ENCODE measurements at regions not wholly inside any gene's neighbourhood (a gene's known extent, or its start where the extent isn't known, plus 50 kb on each side); places are given as distances from the start of the nearest gene placed in this dataset.

DNA sequence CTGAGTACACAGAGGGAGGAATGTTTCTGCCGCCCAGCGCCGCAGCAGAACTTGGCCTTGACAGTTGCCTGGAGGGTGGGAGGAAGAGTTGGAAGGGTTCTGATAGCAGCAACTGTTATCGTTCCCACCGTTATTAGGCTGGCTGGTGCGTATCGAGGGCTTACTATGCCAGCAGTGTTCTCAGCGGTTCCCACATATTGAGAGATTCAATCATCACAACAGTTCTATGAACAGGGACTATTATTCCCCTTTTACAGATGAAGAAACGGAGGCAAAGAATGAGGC, 380.1 kb upstream of the SULF2 start:
- DNase-seq = no peak

- no peak for DNase-seq
Observed at GRCh38 chr20:48164566-48165400, 379.5 kb upstream of the SULF2 start.

GRCh38 chr20:48164034-48164433, 378.8 kb upstream of the SULF2 start:
- DNase-seq = no peak

GRCh38 chr20:48163505-48163904, 378.2 kb upstream of the SULF2 start:
- no peak for DNase-seq

GRCh38 chr20:48162621-48163020, 377.3 kb upstream of the SULF2 start:
- no peak for DNase-seq

GRCh38 chr20:48159145-48160008, 374.1 kb upstream of the SULF2 start:
- DNase-seq = no peak

GRCh38 chr20:48158014-48158413, 372.7 kb upstream of the SULF2 start:
- DNase-seq = no peak

DNA sequence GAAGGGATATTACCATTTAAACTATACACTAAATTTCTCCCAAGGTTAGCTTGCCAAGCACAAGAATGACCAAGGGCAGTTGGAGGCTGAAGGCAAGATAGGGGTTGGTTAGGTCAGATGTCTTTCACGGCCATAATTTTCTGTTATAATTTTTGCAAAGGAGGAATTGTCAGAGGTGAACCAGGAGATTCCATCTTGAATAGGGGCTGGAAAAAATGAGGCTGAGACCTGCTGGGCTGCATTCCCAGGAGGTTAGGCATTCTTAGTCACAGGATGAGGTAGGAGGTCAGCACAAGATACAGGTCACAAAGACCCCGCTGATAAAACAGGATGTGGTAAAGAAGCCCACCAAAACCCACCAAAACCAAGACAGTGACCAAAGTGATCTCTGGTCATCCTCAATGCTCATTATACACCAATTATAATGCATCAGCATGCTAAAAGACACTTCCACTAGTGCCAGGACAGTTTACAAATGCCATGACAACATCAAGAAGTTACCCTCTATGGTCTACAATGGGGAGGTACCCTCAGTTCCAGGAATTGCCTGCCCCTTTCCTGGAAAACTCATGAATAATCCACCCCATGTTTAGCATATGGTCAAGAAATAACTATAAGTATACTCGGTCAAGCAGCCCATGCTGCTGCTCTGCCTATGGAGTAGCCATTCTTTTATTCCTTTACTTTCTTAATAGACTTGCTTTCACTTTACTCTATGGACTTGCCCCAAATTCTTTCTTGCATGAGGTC, 371.8 kb upstream of the SULF2 start:
- no peak for DNase-seq

DNA sequence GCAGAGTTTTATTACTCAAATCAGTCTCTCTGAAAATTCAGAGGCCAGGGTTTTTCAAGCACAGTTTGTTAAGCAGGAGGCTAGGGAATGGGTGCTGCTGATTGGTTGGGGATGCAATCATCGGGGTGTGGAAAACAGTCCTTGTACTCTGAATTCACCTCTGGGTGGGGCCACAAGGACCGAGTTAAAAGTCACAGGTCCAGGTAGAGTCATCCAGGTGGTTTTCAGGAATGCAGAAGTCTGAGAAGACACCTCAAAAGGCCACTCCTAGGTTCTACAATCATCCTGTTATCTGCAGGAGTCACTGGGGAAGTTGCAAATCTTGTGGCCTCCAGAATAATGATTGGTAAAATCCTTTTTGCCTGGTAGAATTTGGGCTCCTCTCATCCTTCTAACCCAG, 371.2 kb upstream of the SULF2 start:
- no peak for DNase-seq

DNA sequence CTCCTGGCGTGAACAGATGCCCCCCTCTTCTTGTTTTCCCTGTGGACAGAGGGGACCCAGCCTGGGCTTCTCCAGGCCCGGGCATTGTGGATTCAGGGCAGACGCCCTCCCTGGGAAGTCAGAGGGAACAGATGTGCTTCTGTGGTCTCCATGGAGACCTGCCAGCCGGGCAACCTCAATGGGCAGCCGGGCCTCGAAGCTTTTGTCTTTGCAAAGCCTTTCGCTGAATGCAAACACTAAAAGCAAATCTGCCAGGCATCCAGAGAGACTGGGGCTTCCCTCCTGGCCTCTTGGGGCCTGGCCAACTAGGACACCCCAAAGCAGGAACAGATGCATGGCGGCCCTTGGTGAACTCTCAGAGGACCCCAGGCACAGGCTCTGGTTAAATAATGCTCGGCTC, 370.0 kb upstream of the SULF2 start:
- DNase-seq = no peak

- no peak for DNase-seq
Observed at GRCh38 chr20:48154040-48154765, 368.9 kb upstream of the SULF2 start.

DNA sequence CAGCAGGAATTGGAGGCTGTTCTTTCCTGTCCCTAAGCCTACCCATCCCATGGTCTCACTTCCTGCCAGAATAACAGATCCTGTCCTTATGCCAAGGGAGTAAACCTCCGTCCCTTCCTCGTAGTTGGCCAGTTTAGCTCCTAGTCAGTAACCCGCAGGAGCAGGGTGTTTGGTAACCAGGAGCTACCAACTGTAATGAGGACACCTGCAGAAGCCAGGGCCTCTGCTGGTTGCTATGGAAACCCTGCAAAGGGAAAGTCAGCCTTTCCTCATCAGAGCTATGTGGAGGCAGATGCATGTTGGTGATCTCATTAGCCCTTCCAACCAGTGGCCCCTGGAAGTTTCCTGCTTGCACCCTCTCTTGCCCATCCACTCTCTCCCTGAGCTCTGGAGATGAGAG, 368.2 kb upstream of the SULF2 start:
- no peak for DNase-seq

- no peak for DNase-seq
Observed at GRCh38 chr20:48153103-48153502, 367.8 kb upstream of the SULF2 start.

DNA sequence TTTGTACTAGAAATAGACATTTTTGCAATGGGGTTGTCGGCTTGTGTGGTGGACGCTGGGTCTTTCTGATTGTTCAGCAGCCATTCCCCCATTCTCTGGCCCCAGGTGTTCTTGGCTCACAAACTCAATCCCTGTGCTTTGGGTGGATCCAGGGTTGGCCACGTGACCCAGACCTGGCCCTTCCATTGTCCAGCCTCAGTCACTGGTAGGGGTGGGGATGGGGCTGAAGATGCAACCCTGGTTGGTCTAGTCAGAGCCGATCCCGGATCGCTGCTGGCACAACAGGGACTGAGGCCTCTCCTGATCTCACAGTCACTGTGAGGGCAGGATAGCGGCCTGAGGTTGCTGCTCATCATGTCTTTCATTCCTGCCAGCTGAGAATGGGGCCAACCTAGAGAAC, 365.3 kb upstream of the SULF2 start:
- DNase-seq = no peak

DNA sequence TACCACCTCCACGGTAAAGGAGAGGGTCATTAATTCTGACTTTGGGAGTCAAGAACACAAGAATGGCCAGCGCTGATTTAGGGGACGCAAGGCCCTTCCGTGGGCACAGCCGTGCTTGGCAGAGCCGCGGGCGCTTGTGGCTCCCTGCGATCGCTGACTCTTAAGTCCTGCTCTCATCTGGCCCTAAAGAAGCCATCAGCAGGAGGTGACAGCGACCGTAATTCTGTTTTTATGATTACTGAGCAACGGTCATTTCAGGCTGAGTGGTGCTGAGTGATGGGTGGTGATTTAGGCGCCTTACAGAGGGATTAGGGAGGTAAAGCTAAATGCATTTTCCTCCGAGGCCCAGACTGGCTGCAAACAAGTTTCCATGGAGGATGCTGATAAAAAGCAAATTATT, 364.6 kb upstream of the SULF2 start:
- DNase-seq = no peak

GRCh38 chr20:48148916-48149672, 363.8 kb upstream of the SULF2 start:
- no peak for DNase-seq

DNA sequence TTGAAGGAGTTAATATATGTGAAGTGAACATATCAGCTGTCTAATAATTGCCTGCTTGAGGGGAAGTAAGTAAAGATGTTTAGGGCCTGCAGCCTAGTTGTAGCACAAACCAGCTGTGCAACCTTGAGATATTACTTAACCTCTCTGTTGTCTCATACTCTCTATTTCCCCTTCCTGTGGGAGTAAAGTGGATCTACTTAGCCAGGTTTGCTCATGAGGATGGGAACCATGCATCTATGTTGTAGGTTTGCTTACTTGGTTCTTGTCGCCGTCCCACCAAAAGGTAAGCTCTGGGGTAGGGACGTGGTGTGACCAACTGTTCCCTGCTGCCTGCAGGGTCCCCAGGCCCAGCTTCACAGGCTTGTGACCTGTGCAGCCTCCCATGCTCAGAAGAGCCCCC, 362.7 kb upstream of the SULF2 start:
- DNase-seq = no peak

GRCh38 chr20:48147311-48147710, 362.0 kb upstream of the SULF2 start:
- no peak for DNase-seq

DNA sequence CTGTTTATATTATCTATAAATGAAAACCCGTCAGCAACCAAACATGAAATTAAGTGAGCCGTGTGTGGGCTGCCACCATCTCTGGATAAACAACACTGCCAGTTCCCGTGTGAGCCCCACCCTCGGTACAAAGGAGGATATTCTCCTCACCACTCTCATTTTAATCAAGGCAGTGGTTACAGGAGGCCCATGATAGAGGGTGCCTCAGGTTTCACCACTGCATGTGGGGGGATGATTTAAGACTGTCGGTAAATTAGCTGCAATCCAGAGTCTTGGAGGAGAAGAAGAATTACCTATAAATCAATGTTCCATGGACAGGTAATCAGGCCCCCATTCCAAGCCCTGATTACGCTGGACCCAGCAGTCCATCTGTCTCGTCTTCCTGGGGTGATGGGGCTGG, 361.6 kb upstream of the SULF2 start:
- no peak for DNase-seq

- DNase-seq = no peak
Observed at GRCh38 chr20:48146308-48146707, 361.0 kb upstream of the SULF2 start.

DNA sequence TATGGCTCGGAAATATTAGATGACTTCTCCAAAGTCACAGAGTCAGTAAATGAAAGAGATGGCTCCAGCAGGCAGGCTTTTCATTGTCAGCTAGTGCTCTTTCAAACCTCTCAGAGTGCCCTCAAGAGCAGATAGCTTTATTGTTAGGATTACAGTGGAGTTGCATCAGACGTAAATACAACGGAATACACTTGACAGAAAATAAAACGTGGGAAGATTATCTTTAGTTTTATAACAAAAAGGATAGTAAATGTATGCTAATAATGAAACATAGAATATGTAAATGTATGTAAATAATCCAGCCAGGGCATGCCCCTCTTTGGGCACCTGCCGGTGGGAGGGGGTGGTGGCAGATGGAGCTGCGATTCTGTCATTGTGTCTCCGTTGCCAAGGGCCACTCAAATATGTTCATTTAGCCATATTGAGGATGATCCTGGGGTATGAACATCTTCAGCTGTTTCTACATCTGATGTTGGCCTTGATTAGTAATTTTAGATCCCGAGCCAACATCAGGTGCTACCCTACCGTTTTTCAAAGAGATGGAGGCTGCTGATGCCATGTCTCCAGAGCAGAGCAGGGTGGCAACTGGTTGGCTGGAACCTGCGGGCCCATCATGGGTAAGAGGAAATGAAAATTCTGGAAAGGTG, 358.3 kb upstream of the SULF2 start:
- no peak for DNase-seq

- no peak for DNase-seq
Observed at GRCh38 chr20:48142516-48142773, 357.2 kb upstream of the SULF2 start.
